Spinal cord (tissue), 9 donors: ENCODE measurements at regions not wholly inside any gene's neighbourhood (a gene's known extent, or its start where the extent isn't known, plus 50 kb on each side); places are given as distances from the start of the nearest gene placed in this dataset.

Source experiments
- DNase-seq, 6 donors: peaks; one replicate each; pipeline versions ENCODE4 v3.0.0 to v3.0.0-alpha.2; 2013 to 2015; ENCODE audit warnings: low spot score in 6 of 6, low read depth in 4 of 6
- H3K27ac ChIP-seq: one replicate; pipeline ENCODE4 v1.5.1; 2013; ENCODE audit warnings: low read depth, low read length, control low read depth
- H3K27me3 ChIP-seq: one replicate; pipeline ENCODE4 v1.6.1; 2013; ENCODE audit warnings: low read length; ENCODE audit not compliant: control insufficient read depth, insufficient read depth
- H3K36me3 ChIP-seq: one replicate; pipeline ENCODE4 v1.6.1; 2013; ENCODE audit warnings: low read length; ENCODE audit not compliant: control insufficient read depth, insufficient read depth
- H3K4me1 ChIP-seq: one replicate; pipeline ENCODE4 v1.6.1; 2013; ENCODE audit warnings: low read length; ENCODE audit not compliant: control insufficient read depth, insufficient read depth
- H3K4me3 ChIP-seq: one replicate; pipeline ENCODE4 v1.5.1; 2013; ENCODE audit warnings: low read depth, low read length, control low read depth
- H3K9me3 ChIP-seq: one replicate; pipeline ENCODE4 v1.6.1; 2013; ENCODE audit warnings: low read length; ENCODE audit not compliant: control insufficient read depth, insufficient read depth
- WGBS: methylation state at CpG from one replicate; pipeline ENCODE4 v1.1.5; 2013; ENCODE audit warnings: missing lambda C conversion rate; ENCODE audit not compliant: insufficient coverage; 5-methylcytosine and 5-hydroxymethylcytosine counted together
- donor health status: healthy.

DNA sequence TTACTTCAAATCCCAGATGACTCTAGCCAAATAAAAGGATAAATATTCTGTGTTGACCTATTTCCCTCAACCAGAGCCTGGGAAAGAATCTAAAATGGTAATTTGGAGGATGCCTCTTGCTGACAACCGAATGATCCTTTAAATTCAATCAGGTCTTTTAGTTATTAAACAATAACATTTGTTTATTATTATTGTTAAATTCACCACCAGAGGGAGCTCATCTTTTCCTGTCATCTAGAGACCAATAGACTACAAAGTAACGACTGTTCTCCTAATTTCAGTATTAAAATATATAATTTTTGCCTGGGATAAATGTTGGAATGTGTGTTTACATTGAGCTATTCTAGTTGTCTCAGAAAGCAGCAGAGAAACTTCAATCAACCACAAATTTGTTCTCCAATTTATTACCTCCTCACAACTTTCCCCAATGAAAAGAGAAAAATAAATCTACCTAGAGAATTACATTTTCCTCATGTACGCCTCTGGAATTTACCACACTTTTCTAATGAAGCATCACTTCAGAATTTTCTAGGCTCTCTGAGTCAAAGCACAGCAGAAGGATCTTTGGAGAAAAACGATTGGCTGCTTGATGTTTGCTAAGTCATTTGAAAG, 142.7 kb downstream of the SCG2 start:
- no peak overlapping the region for H3K27ac ChIP-seq
- H3K36me3 ChIP-seq, result no peaks in the 10 kb centered on the region
- H3K4me3 ChIP-seq, result no peak overlapping the region
- no peaks in the 10 kb centered on the region for H3K27me3 ChIP-seq
- H3K9me3 ChIP-seq, result no peaks in the 10 kb centered on the region
- H3K4me1 ChIP-seq, result no peaks in the 10 kb centered on the region
- no CpG with 5 or more reads among the region's 4 CpGs for WGBS
- DNase-seq, result peak in 1 of 6 donors; percentile 44

DNA sequence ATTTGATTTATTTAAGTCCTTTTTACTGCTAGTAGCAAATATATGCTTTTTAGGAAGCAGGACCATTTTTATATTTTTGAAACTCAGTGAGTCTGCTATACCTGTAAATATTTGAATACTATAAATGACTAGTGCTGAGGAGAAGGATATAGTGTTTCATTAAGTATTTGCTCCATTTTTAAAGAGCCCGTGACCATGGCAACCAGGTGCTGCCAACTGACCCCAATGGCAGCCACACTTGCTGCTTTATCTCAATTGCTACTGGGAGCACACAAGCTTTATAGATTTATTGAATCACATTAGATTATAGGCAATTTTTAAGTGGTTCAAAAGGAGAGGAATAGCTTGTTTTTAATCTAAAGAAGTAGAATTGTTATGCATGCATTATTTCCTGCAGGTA, 142.0 kb downstream of the SCG2 start:
- no peaks in the 10 kb centered on the region for H3K27me3 ChIP-seq
- no CpG with 5 or more reads among the region's 1 CpG for WGBS
- DNase-seq, result peak in 1 of 6 donors; percentile 60

DNA sequence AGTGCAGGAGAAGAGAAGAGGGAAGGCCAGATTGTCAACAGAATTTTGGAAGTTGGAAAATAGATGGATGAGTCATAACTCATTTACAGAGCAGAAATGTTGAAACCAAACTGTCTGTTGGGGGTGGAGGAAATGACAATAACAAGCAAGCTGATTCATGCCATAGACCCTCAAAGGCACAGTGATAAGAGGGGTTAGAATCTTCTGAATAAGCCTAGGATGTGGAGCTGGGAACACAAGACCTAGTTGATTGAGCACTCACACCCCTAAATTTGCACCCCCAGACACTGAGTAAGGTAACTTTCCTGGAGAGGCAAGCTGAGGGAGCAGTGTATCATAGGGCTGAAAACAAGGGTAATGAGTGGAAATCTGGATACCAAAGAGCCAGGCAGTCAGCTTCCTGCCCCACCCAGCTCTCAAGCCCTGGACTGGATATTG, 141.4 kb downstream of the SCG2 start:
- no peak overlapping the region for H3K27ac ChIP-seq
- H3K4me1 ChIP-seq, result no peaks in the 10 kb centered on the region
- H3K36me3 ChIP-seq, result no peaks in the 10 kb centered on the region
- DNase-seq, result no peak
- no peaks in the 10 kb centered on the region for H3K27me3 ChIP-seq
- H3K4me3 ChIP-seq, result no peak overlapping the region
- no peaks in the 10 kb centered on the region for H3K9me3 ChIP-seq

More for the DNA sequence above, 142.0 kb downstream of the SCG2 start:
- H3K4me3 ChIP-seq, result no peak overlapping the region
- H3K27ac ChIP-seq, result no peak overlapping the region
- no peaks in the 10 kb centered on the region for H3K9me3 ChIP-seq
- no peaks in the 10 kb centered on the region for H3K36me3 ChIP-seq
- no peaks in the 10 kb centered on the region for H3K4me1 ChIP-seq

DNA sequence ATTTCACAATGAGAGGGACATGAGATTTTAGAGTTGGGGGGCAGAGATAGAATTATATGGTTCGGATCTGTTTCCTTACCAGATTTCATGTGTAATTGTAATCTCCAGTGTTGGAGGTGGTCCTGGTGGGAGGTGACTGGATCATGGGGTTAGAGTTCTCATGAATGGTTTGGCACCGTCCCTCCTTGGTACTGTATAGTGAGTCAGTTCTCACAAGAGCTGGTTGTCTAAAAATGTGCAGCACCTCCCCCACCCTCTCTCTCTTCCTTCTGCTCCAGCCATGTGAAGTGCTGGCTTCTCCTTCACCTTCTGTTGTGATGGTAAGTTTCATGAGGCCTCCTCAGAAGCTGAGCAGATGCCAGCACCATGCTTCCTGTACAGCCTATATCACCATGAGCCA, 138.1 kb downstream of the SCG2 start:
- no peak for DNase-seq
- no peaks in the 10 kb centered on the region for H3K36me3 ChIP-seq
- no peak overlapping the region for H3K4me3 ChIP-seq
- H3K9me3 ChIP-seq, result no peaks in the 10 kb centered on the region
- no peaks in the 10 kb centered on the region for H3K27me3 ChIP-seq
- H3K27ac ChIP-seq, result no peak overlapping the region
- 93% methylated on average over 1 of the region's 2 CpGs for WGBS
- no peaks in the 10 kb centered on the region for H3K4me1 ChIP-seq

DNA sequence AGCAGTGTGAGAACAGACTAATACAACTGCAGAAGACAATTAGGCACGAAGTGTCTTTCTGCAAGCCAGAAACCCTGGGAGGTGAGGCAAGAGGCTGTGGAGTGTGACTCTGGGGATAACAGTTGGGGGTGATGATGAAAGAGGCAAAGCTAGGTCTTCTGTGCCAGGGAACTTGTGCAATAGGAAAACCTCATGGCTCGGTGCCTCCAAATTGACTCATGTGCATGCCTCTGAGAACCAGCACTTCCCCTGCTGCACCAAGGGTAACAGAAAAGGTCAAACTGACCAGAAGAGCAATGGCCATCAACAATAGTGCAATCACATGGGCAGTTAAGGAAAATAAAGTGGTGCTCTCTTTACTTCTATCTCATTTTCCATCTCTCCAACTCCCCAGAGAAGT, 136.4 kb downstream of the SCG2 start:
- Histone ChIP-seq H3K4me1 (no peaks in the 10 kb centered on the region), H3K36me3 (no peaks in the 10 kb centered on the region), H3K4me3 (no peak overlapping the region), H3K27ac (no peak overlapping the region), H3K27me3 (no peaks in the 10 kb centered on the region), H3K9me3 (no peaks in the 10 kb centered on the region)
- DNase-seq, result no peak
- 94% methylated on average over 2 of the region's 2 CpGs for WGBS

DNA sequence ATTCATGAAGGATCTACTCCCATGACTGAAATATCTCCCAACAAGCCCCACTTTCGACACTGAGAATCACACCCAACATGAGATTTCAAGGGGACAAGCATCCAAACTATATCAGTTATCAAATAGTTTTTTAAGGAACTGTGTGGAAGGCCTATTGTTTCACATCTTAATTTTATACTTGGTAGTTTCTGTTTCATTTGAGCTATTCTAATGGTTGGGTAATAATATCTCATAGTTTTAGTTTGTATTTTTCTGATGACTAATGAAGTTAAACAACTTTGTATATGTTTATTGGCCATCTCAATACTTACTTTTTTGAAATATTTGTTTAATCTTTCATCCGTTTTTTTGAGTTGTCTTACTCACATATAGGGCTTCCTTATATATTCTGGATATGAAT, 135.0 kb downstream of the SCG2 start:
- DNase-seq, result no peak
- H3K36me3 ChIP-seq, result no peaks in the 10 kb centered on the region
- no CpG with 5 or more reads among the region's 2 CpGs for WGBS

DNA sequence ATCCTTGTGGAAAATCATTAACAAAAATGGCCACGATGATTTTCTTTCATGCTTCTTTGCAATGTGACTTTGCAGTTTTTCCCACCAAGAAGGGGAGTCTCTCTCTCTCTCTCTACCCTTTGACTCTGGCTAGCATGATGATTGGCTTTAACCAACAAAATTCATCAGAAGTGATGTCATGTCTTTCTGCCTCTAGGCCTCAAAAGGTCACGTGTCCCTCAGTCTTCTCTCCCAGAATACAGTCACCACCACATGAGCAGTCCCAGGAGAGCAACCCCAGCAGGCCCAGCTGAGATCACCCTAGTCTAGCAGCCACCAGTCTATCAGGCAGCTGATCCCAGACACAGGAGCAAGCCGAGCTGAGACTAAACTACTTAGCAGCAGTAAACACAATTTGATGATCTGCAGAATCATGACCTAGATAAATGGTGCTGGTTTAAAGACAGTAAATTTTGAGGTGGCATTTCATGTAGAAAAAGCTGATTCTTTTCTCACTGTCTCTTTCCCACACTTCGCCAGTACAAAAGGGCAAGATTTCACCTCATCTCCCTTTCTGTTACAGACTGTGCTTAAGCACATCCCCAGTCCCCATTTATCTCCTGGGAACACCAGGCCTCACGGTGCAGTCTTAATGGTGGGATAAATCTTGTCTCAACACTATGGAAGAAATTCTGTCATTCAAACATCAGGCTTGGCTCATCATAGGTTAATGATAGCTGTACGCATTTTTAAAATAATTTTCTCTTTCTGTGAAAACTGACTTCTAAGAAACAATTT, 132.7 kb downstream of the SCG2 start:
- Histone ChIP-seq H3K4me3 (no peak overlapping the region), H3K4me1 (no peaks in the 10 kb centered on the region), H3K27me3 (no peaks in the 10 kb centered on the region), H3K9me3 (no peaks in the 10 kb centered on the region), H3K27ac (no peak overlapping the region), H3K36me3 (no peaks in the 10 kb centered on the region)
- peak in 1 of 6 donors; percentile 14 for DNase-seq
- WGBS, result 82% methylated on average over 2 of the region's 6 CpGs

More for the DNA sequence above, 135.0 kb downstream of the SCG2 start:
- no peaks in the 10 kb centered on the region for H3K9me3 ChIP-seq
- H3K4me3 ChIP-seq, result no peak overlapping the region
- no peak overlapping the region for H3K27ac ChIP-seq
- H3K4me1 ChIP-seq, result no peaks in the 10 kb centered on the region
- no peaks in the 10 kb centered on the region for H3K27me3 ChIP-seq

DNA sequence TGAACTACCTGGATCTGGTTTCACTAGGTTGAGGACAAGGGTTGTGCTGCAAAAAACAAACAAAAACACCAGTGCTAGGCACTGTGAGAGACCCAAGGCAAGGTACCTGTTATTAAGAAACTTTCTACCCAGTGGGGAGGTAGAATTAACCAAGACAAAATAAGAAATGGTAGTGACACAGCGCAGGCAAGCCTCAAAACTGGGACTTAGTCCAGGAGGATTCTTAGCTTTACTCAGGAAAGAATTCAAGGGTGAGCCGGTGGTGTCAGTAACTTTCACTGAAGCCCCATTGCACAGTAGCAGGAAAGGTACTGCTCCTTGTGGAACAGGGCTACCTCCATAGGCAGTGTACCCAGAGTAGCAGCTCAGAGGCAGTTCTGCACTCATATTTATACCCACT, 131.6 kb downstream of the SCG2 start:
- DNase-seq, result no peak
- 69% methylated on average over 2 of the region's 2 CpGs for WGBS

DNA sequence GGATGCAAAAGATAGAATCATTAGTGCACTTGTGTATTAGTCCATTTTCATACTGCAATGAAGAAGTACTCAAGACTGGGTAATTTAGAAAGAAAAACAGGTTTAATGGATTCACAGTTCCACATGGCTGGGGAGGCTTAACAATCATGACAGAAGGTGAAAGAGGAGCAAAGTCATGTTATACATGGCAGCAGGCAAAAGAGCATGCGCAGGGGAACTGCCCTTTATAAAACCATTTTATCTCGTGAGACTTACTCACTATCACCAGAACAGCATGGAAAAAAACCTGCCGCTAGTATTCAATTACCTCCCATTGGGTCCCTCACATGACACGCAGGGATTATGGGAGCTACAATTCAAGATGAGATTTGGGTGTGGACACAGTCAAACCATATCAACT, 129.4 kb downstream of the SCG2 start:
- no peaks in the 10 kb centered on the region for H3K4me1 ChIP-seq
- no peak overlapping the region for H3K27ac ChIP-seq
- H3K4me3 ChIP-seq, result no peak overlapping the region
- H3K36me3 ChIP-seq, result no peaks in the 10 kb centered on the region
- no peaks in the 10 kb centered on the region for H3K9me3 ChIP-seq
- no peak for DNase-seq
- no peaks in the 10 kb centered on the region for H3K27me3 ChIP-seq
- WGBS, result no CpG with 5 or more reads among the region's 4 CpGs

More for the DNA sequence above, 131.6 kb downstream of the SCG2 start:
- H3K27me3 ChIP-seq, result no peaks in the 10 kb centered on the region
- H3K4me3 ChIP-seq, result no peak overlapping the region
- no peaks in the 10 kb centered on the region for H3K9me3 ChIP-seq
- H3K4me1 ChIP-seq, result no peaks in the 10 kb centered on the region
- H3K36me3 ChIP-seq, result no peaks in the 10 kb centered on the region
- no peak overlapping the region for H3K27ac ChIP-seq

DNA sequence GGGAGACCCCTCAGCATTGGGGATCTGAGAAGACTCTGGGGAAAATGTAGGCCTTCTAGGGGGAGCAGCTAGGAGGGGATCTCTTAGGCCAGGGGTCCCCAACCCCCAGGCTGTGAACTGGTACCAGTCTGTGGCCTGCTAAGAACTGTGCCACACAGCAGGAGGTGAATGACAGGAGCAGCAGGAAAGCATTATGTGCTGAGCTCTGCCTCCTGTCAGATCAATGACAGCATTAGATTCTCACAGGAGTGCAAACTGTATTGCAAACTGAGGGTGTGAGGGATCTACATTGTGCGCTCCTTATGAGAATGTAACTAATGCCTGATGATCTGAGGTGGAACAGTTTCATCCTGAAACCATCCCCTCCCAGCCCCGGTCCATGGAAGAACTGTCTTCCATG, 127.3 kb downstream of the SCG2 start:
- DNase-seq, result no peak
- Histone ChIP-seq H3K27ac (no peak overlapping the region), H3K27me3 (no peaks in the 10 kb centered on the region), H3K4me1 (no peaks in the 10 kb centered on the region), H3K4me3 (no peak overlapping the region), H3K9me3 (no peaks in the 10 kb centered on the region), H3K36me3 (no peaks in the 10 kb centered on the region)
- WGBS, result no CpG with 5 or more reads among the region's 2 CpGs
